GM13977 (cell line): ENCODE measurements at regions not wholly inside any gene's neighbourhood (a gene's known extent, or its start where the extent isn't known, plus 50 kb on each side); places are given as distances from the start of the nearest gene placed in this dataset.

Source experiments
- DNase-seq: peaks from one replicate; pipeline ENCODE4 v3.0.0; 2012; ENCODE audit warnings: low spot score
- in situ Hi-C: fragments of 300-500 bp; cut with MboI; formaldehyde crosslinking; loops from one replicate; pipeline ENCODE4 v1.12.0; 2022; ENCODE audit warnings: low sequenced_read_pairs, low pct_unique_long_range_greater_than_20kb, mixed read lengths, inconsistent platforms; ENCODE audit not compliant: unreplicated experiment
- TF ChIP-seq, protein P1 (sequence below): IDR thresholded peaks from 2 replicates; pipeline ENCODE4 v1.5.1; 2012; ENCODE audit warnings: mild to moderate bottlenecking, control low read depth; ENCODE audit not compliant: insufficient read depth; ENCODE audit errors: extremely low read depth, missing control alignments

DNA sequence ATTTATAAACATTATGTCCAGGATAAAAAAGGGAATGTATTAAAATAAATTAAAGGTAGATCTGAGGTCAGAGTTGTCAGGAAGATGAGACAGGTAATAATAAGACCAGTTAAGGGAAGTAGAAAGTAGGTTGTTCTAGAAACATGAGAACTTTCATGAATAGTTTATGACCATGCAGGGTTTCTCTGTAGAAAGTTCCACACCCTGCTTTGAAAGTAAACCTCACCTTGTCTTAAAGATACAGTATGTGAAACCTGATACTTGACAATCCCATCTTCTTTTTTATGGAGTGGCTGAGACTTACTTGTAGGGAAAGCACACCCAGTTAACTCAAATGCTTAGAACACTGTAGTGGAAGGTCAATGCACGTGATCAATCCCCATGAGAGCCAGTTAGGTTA, 260.6 kb upstream of the ZNF462 start:
- TF ChIP-seq, protein P1, sequence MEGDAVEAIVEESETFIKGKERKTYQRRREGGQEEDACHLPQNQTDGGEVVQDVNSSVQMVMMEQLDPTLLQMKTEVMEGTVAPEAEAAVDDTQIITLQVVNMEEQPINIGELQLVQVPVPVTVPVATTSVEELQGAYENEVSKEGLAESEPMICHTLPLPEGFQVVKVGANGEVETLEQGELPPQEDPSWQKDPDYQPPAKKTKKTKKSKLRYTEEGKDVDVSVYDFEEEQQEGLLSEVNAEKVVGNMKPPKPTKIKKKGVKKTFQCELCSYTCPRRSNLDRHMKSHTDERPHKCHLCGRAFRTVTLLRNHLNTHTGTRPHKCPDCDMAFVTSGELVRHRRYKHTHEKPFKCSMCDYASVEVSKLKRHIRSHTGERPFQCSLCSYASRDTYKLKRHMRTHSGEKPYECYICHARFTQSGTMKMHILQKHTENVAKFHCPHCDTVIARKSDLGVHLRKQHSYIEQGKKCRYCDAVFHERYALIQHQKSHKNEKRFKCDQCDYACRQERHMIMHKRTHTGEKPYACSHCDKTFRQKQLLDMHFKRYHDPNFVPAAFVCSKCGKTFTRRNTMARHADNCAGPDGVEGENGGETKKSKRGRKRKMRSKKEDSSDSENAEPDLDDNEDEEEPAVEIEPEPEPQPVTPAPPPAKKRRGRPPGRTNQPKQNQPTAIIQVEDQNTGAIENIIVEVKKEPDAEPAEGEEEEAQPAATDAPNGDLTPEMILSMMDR: no peak
- in situ Hi-C loops: no loop called here
- no peak for DNase-seq

DNA sequence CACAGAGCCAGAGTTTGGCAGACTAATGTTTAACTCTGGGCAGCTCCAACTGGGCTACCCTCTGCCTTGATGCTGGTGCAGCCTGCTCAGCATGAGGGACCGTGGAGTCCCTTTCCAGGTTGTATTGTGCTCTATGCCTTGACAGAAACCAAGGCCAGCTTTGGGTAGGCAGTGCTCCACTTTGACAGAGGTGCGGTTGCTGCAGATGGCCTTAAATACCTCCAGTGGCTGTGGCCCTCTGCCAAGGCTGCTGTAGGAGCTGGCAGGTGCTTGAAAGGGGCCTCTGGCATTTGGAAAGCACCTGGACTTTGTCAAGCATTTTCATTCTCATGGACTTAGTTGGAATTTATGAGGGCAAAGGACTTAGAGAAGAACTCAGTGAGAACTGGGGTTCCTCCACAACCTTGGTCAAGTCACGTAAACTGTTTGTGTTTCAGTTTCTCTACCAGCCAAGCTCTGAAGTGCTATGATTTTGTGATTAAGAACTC, 249.7 kb upstream of the ZNF462 start:
- in situ Hi-C loops: no loop called here
- no peak for DNase-seq
- TF ChIP-seq, protein P1: no peak

DNA sequence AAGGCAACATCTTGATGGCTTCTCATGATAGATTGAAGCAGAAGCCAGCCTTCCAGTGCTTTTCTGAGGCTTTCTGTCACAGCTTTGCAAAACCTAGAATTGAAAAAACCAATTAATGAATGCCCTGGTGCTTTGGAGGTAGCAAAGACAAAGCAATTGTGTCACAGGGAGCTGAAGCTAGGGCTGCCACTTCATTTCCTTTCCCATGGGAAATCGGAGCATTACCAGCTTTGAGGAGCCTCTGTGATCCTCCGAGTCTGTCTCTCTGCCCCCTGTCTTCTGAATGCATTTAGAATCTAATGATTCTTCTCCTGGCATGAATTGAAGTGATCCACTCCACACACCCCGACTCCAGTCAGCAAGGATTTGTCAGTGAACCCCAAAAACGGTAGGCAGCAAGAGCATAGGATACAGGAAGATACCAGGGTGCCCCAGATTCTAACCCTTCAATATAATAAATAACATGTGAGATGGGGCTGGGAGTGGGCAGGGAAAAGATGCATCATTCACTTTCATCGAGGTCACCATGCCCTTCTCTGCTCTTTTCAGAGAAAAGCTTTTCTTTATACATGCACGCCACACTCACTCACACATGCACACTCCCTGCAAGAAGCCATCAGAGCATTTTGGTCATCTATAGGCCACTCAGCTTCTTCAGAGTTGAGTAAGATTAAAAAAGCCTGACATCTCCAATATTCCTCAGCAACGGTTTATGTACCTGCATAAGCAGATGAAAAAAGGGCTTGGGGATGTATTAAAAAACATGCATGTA, 247.7 kb upstream of the ZNF462 start:
- TF ChIP-seq, protein P1: no peak
- no peak for DNase-seq
- in situ Hi-C loops: no loop called here

DNA sequence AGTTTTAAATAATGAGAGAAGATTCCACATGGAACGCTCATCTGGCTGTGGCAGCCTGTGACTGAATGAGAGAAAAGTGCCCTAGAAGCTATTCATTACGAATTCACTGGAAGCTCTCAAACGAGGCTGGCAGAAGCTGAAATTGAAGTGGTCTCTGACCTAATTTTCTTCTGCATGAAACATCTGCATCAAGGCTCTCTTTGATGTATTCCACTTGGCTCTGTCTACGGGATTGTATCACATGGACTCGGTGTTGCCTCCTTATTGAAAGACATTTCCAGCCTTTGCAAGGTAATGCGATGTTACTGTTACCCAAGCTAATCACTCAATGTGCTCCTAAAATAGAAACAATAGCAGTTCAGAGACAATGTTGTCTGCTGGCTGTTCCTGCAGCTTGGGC, 246.9 kb upstream of the ZNF462 start:
- TF ChIP-seq, protein P1: no peak

DNA sequence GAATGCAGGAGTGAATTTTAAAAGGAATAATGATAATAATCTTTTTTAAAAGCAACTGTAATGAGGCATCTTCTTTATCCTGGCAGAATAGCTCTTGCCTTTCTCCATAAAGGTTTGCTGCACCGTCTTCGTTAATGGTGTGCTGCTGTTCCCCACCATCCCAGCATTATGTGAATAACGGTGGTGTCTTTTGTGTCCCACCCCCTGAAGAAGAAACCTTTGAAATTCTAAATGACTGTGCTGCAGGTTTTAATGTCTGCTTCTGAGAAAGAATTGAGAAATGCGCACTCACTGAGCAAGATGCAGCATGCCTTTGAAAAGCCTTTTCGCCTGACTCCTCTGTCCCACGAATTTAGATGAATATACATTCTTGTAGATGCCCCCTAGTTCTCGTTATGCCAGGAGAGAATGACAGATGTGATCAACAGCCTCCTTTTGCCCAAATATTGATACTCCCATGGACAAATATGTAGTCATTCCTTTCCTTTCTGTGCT, 246.1 kb upstream of the ZNF462 start:
- in situ Hi-C loops: no loop called here
- TF ChIP-seq, protein P1: no peak
- DNase-seq: no peak

More for the DNA sequence above, 246.9 kb upstream of the ZNF462 start:
- no peak for DNase-seq
- in situ Hi-C loops: no loop called here

DNA sequence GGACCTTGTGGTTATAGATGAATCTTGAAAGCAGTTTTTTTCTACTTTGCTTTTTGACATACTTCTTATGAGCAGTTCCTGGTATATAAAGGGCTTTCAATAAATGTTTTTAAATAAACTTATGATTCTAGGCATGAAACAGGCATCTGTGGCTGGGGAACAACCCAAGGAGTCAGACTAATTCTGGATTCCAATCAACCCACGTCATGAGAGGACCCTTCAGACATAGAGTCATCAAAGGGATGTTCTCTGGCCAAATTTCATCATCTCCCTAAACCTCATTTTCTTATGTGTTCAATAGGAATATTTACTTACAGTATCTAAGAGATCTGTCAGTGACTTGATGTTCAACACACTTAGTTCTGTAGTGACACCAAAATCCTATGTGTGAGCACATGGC, 243.8 kb upstream of the ZNF462 start:
- no peak for DNase-seq
- TF ChIP-seq, protein P1: no peak
- in situ Hi-C loops: no loop called here
